ENCODE measurements at regions not wholly inside any gene's neighbourhood (a gene's known extent, or its start where the extent isn't known, plus 50 kb on each side); places are given as distances from the start of the nearest gene placed in this dataset.

- TF ChIP-seq CTCF (IDR thresholded peaks at IDR 0.05) (no peak), EZH2 (IDR thresholded peaks at IDR 0.05) (no peak), EZH2phosphoT487 (IDR thresholded peaks at IDR 0.05) (no peak)
Observed at GRCh38 chr21:38753557-38753971, 52.2 kb upstream of the ETS2 start.
